ENCODE measurements at regions not wholly inside any gene's neighbourhood (a gene's known extent, or its start where the extent isn't known, plus 50 kb on each side); places are given as distances from the start of the nearest gene placed in this dataset.

GRCh38 chr5:143761663-143762062 is 50.3 kb upstream of the HMHB1 start:
- ATAC-seq (no peak), DNase-seq (no peak)
- Mint-ChIP-seq H3K36me3 (ENCODE audit: insufficient read depth) (no peaks in the 10 kb centered on the region), H3K4me1 (ENCODE audit: low read depth) (no peaks in the 10 kb centered on the region), H3K9me3 (no peaks in the 10 kb centered on the region), H3K27me3 (ENCODE audit: low read depth) (no peaks in the 10 kb centered on the region), H3K4me3 (no peak overlapping the region)

GRCh38 chr5:143760755-143761154 is 51.2 kb upstream of the HMHB1 start:
- H3K9me3 Mint-ChIP-seq, result no peaks in the 10 kb centered on the region
- H3K27me3 Mint-ChIP-seq (ENCODE audit: low read depth), result no peaks in the 10 kb centered on the region
- no peaks in the 10 kb centered on the region for H3K4me1 Mint-ChIP-seq (ENCODE audit: low read depth)
- DNase-seq, result no peak
- no peak for ATAC-seq
- H3K36me3 Mint-ChIP-seq (ENCODE audit: insufficient read depth), result no peaks in the 10 kb centered on the region
- no peak overlapping the region for H3K4me3 Mint-ChIP-seq

GRCh38 chr5:143760131-143760505 is 51.8 kb upstream of the HMHB1 start:
- H3K4me1 Mint-ChIP-seq (ENCODE audit: low read depth), result no peaks in the 10 kb centered on the region
- no peaks in the 10 kb centered on the region for H3K9me3 Mint-ChIP-seq
- H3K4me3 Mint-ChIP-seq, result no peak overlapping the region
- ATAC-seq (no peak), DNase-seq (no peak)
- no peaks in the 10 kb centered on the region for H3K27me3 Mint-ChIP-seq (ENCODE audit: low read depth)
- no peaks in the 10 kb centered on the region for H3K36me3 Mint-ChIP-seq (ENCODE audit: insufficient read depth)

GRCh38 chr5:143759396-143760130 is 52.4 kb upstream of the HMHB1 start:
- Mint-ChIP-seq H3K36me3 (ENCODE audit: insufficient read depth) (no peaks in the 10 kb centered on the region), H3K4me3 (no peak overlapping the region), H3K4me1 (ENCODE audit: low read depth) (no peaks in the 10 kb centered on the region), H3K9me3 (no peaks in the 10 kb centered on the region), H3K27me3 (ENCODE audit: low read depth) (no peaks in the 10 kb centered on the region)
- no peak for ATAC-seq
- DNase-seq, result no peak

- no peaks in the 10 kb centered on the region for H3K27me3 Mint-ChIP-seq (ENCODE audit: low read depth)
- H3K9me3 Mint-ChIP-seq, result no peaks in the 10 kb centered on the region
- no peaks in the 10 kb centered on the region for H3K36me3 Mint-ChIP-seq (ENCODE audit: insufficient read depth)
- H3K4me3 Mint-ChIP-seq, result no peak overlapping the region
- no peaks in the 10 kb centered on the region for H3K4me1 Mint-ChIP-seq (ENCODE audit: low read depth)
- DNase-seq (no peak), ATAC-seq (no peak)
Measured at GRCh38 chr5:143758750-143759149, 53.2 kb upstream of the HMHB1 start.

- no peak overlapping the region for H3K4me3 Mint-ChIP-seq
- DNase-seq (no peak), ATAC-seq (no peak)
- no peaks in the 10 kb centered on the region for H3K27me3 Mint-ChIP-seq (ENCODE audit: low read depth)
- H3K36me3 Mint-ChIP-seq (ENCODE audit: insufficient read depth), result no peaks in the 10 kb centered on the region
- no peaks in the 10 kb centered on the region for H3K4me1 Mint-ChIP-seq (ENCODE audit: low read depth)
- no peaks in the 10 kb centered on the region for H3K9me3 Mint-ChIP-seq
Measured at GRCh38 chr5:143758015-143758414, 53.9 kb upstream of the HMHB1 start.

GRCh38 chr5:143757116-143757515 is 54.8 kb upstream of the HMHB1 start:
- no peaks in the 10 kb centered on the region for H3K4me1 Mint-ChIP-seq (ENCODE audit: low read depth)
- no peak for DNase-seq
- no peaks in the 10 kb centered on the region for H3K36me3 Mint-ChIP-seq (ENCODE audit: insufficient read depth)
- H3K9me3 Mint-ChIP-seq, result no peaks in the 10 kb centered on the region
- H3K4me3 Mint-ChIP-seq, result no peak overlapping the region
- no peak for ATAC-seq
- H3K27me3 Mint-ChIP-seq (ENCODE audit: low read depth), result no peaks in the 10 kb centered on the region

- Mint-ChIP-seq H3K36me3 (ENCODE audit: insufficient read depth) (no peaks in the 10 kb centered on the region), H3K4me3 (no peak overlapping the region), H3K4me1 (ENCODE audit: low read depth) (no peaks in the 10 kb centered on the region), H3K27me3 (ENCODE audit: low read depth) (peaks cover under 1% of the 10 kb centered on the region), H3K9me3 (no peaks in the 10 kb centered on the region)
- ATAC-seq (no peak), DNase-seq (no peak)
Measured at GRCh38 chr5:143755966-143756365, 56.0 kb upstream of the HMHB1 start.

- H3K36me3 Mint-ChIP-seq (ENCODE audit: insufficient read depth), result no peaks in the 10 kb centered on the region
- no peak overlapping the region for H3K4me3 Mint-ChIP-seq
- H3K4me1 Mint-ChIP-seq (ENCODE audit: low read depth), result no peaks in the 10 kb centered on the region
- ATAC-seq (no peak), DNase-seq (no peak)
- H3K9me3 Mint-ChIP-seq, result no peaks in the 10 kb centered on the region
- peaks cover 1% of the 10 kb centered on the region for H3K27me3 Mint-ChIP-seq (ENCODE audit: low read depth)
Measured at GRCh38 chr5:143752165-143752850, 59.7 kb upstream of the HMHB1 start.

- no peaks in the 10 kb centered on the region for H3K36me3 Mint-ChIP-seq (ENCODE audit: insufficient read depth)
- ATAC-seq, result no peak
- H3K9me3 Mint-ChIP-seq, result no peaks in the 10 kb centered on the region
- peaks cover 1% of the 10 kb centered on the region for H3K27me3 Mint-ChIP-seq (ENCODE audit: low read depth)
- H3K4me1 Mint-ChIP-seq (ENCODE audit: low read depth), result no peaks in the 10 kb centered on the region
- DNase-seq, result no peak
- no peak overlapping the region for H3K4me3 Mint-ChIP-seq
Measured at GRCh38 chr5:143751342-143751741, 60.6 kb upstream of the HMHB1 start.

GRCh38 chr5:143749581-143750205 is 62.3 kb upstream of the HMHB1 start:
- Mint-ChIP-seq H3K9me3 (no peaks in the 10 kb centered on the region), H3K36me3 (ENCODE audit: insufficient read depth) (no peaks in the 10 kb centered on the region), H3K27me3 (ENCODE audit: low read depth) (peaks cover 3% of the 10 kb centered on the region), H3K4me3 (no peak overlapping the region), H3K4me1 (ENCODE audit: low read depth) (no peaks in the 10 kb centered on the region)
- DNase-seq (no peak), ATAC-seq (no peak)

GRCh38 chr5:143748516-143748915 is 63.4 kb upstream of the HMHB1 start:
- DNase-seq, result no peak
- no peak for ATAC-seq
- no peak overlapping the region for H3K4me3 Mint-ChIP-seq
- H3K4me1 Mint-ChIP-seq (ENCODE audit: low read depth), result no peaks in the 10 kb centered on the region
- H3K27me3 Mint-ChIP-seq (ENCODE audit: low read depth), result peaks cover 3% of the 10 kb centered on the region
- no peaks in the 10 kb centered on the region for H3K9me3 Mint-ChIP-seq
- H3K36me3 Mint-ChIP-seq (ENCODE audit: insufficient read depth), result no peaks in the 10 kb centered on the region

- H3K9me3 Mint-ChIP-seq, result no peaks in the 10 kb centered on the region
- DNase-seq (no peak), ATAC-seq (no peak)
- peaks cover 2% of the 10 kb centered on the region for H3K27me3 Mint-ChIP-seq (ENCODE audit: low read depth)
- no peak overlapping the region for H3K4me3 Mint-ChIP-seq
- H3K36me3 Mint-ChIP-seq (ENCODE audit: insufficient read depth), result no peaks in the 10 kb centered on the region
- peaks cover 3% of the 10 kb centered on the region for H3K4me1 Mint-ChIP-seq (ENCODE audit: low read depth)
Measured at GRCh38 chr5:143742951-143743350, 69.0 kb upstream of the HMHB1 start.

- H3K9me3 Mint-ChIP-seq, result no peaks in the 10 kb centered on the region
- DNase-seq (no peak), ATAC-seq (no peak)
- H3K4me3 Mint-ChIP-seq, result no peak overlapping the region
- no peaks in the 10 kb centered on the region for H3K36me3 Mint-ChIP-seq (ENCODE audit: insufficient read depth)
- H3K27me3 Mint-ChIP-seq (ENCODE audit: low read depth), result peaks cover 2% of the 10 kb centered on the region
- H3K4me1 Mint-ChIP-seq (ENCODE audit: low read depth), result peaks cover 3% of the 10 kb centered on the region
Measured at GRCh38 chr5:143741421-143741820, 70.5 kb upstream of the HMHB1 start.

GRCh38 chr5:143740956-143741355 is 71.0 kb upstream of the HMHB1 start:
- no peak overlapping the region for H3K4me3 Mint-ChIP-seq
- H3K27me3 Mint-ChIP-seq (ENCODE audit: low read depth), result peaks cover under 1% of the 10 kb centered on the region
- peaks cover 3% of the 10 kb centered on the region for H3K4me1 Mint-ChIP-seq (ENCODE audit: low read depth)
- H3K9me3 Mint-ChIP-seq, result no peaks in the 10 kb centered on the region
- no peak for ATAC-seq
- H3K36me3 Mint-ChIP-seq (ENCODE audit: insufficient read depth), result no peaks in the 10 kb centered on the region
- no peak for DNase-seq
